Stimulated activated CD4-positive, alpha-beta T cell treated with anti-CD3 and anti-CD28 coated beads, Interleukin-1b, Interleukin-23, amount 100 ng/mL, for 1 hour (primary cell): ENCODE measurements at regions not wholly inside any gene's neighbourhood (a gene's known extent, or its start where the extent isn't known, plus 50 kb on each side); places are given as distances from the start of the nearest gene placed in this dataset.
"Not testable (repeated sequence)": the region's sequence is repeated elsewhere in the genome, so short reads cannot be mapped to it uniquely, and the experiment has no call there.

ENCODE experiments used
- DNase-seq, 2 donors: peaks; one replicate each; pipeline ENCODE4 v3.0.0-alpha.2; 2020; ENCODE audit warnings: low read depth in 2 of 2

GRCh38 chr1:14137411-14138134 is 437.6 kb downstream of the PRDM2 start:
- DNase-seq, result no peak

GRCh38 chr1:14138135-14138506 is 438.1 kb downstream of the PRDM2 start:
- no peak for DNase-seq

GRCh38 chr1:14138687-14139086 is 438.7 kb downstream of the PRDM2 start:
- no peak for DNase-seq

- DNase-seq, result no peak
Measured at GRCh38 chr1:14140831-14141401, 440.9 kb downstream of the PRDM2 start.

- DNase-seq, result no peak
Measured at GRCh38 chr1:14141656-14142055, 441.7 kb downstream of the PRDM2 start.

- no peak for DNase-seq
Measured at GRCh38 chr1:14142397-14143100, 442.6 kb downstream of the PRDM2 start.

- no peak for DNase-seq
Measured at GRCh38 chr1:14143777-14144176, 443.8 kb downstream of the PRDM2 start.

GRCh38 chr1:14148526-14148925 is 448.5 kb downstream of the PRDM2 start:
- no peak for DNase-seq

GRCh38 chr1:14149431-14149830 is 449.1 kb upstream of the KAZN start:
- no peak for DNase-seq

GRCh38 chr1:14156543-14156942 is 441.9 kb upstream of the KAZN start:
- DNase-seq, result no peak

- no peak for DNase-seq
Measured at GRCh38 chr1:14160781-14161180, 437.7 kb upstream of the KAZN start.

GRCh38 chr1:14163246-14163645 is 435.2 kb upstream of the KAZN start:
- DNase-seq, result no peak

- DNase-seq, result no peak
Measured at GRCh38 chr1:14165371-14165801, 433.1 kb upstream of the KAZN start.

- DNase-seq, result no peak
Measured at GRCh38 chr1:14167884-14168283, 430.6 kb upstream of the KAZN start.

GRCh38 chr1:14168326-14169063 is 430.0 kb upstream of the KAZN start:
- DNase-seq, result no peak

GRCh38 chr1:14173598-14173997 is 424.9 kb upstream of the KAZN start:
- DNase-seq, result no peak

- DNase-seq, result not testable (repeated sequence)
Measured at GRCh38 chr1:14177866-14178265, 420.6 kb upstream of the KAZN start.

- DNase-seq, result no peak
Measured at GRCh38 chr1:14180738-14181137, 417.7 kb upstream of the KAZN start.

- DNase-seq, result no peak
Measured at GRCh38 chr1:14181191-14181795, 417.2 kb upstream of the KAZN start.

GRCh38 chr1:14182856-14183255 is 415.6 kb upstream of the KAZN start:
- no peak for DNase-seq

- DNase-seq, result no peak
Measured at GRCh38 chr1:14183329-14183728, 415.2 kb upstream of the KAZN start.

GRCh38 chr1:14184454-14184853 is 414.0 kb upstream of the KAZN start:
- DNase-seq, result no peak
